Right renal pelvis (tissue), 4 donors: ENCODE measurements at regions not wholly inside any gene's neighbourhood (a gene's known extent, or its start where the extent isn't known, plus 50 kb on each side); places are given as distances from the start of the nearest gene placed in this dataset.
"Not testable (repeated sequence)": the region's sequence is repeated elsewhere in the genome, so short reads cannot be mapped to it uniquely, and the experiment has no call there.

ENCODE experiments used
- DNase-seq, 4 donors: peaks; one replicate each; pipeline ENCODE4 v3.0.0-alpha.2; 2013; ENCODE audit warnings: low read depth in 4 of 4, low spot score in 3 of 4, missing footprints in 1 of 4

DNA sequence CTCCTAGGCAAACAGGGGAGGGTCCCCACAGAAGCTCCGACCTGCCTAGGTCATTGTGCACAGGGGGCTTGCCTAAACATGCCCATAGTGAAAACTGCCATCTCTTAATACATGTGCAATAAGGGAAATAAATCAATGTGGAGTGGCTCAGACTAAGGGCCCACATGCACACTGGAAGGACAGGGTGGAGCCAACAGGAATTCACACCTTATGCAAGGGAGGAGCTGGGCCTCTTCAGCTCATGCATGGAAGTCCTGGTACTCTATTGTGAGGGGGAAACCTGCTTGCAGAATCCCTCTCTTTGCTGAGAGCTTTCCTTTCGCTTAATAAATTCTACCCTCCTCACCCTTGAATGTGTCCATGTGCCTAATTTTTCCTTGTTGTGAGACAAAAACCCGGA, 815.8 kb downstream of the EFNA5 start:
- no peak for DNase-seq

DNA sequence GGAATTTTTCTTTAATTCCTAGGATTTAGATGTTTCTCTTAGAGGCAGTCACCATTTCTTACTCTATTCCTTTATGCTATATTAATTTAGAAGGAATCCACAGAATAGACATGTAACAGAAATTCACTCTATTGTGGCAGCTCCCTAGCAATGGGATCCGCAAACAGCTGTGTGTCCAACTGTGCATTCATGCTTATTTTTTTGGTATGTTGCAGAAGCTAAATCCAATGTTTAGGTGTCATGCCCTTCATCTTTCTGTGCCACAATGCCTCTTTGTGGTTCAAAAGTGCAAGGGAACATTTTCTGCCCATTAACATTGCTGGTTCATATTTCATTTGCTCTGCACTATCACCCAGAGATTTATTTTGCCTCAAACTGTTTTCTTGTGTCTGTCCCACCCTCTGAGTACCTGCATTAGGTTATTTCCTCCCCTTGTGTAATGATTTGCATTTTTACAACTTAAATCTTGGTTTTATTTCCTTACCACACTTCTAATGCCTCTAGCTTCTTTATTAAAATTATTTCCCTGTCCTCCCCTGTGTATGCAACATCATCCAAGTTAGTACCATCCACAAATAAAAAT, 816.5 kb downstream of the EFNA5 start:
- no peak for DNase-seq

DNA sequence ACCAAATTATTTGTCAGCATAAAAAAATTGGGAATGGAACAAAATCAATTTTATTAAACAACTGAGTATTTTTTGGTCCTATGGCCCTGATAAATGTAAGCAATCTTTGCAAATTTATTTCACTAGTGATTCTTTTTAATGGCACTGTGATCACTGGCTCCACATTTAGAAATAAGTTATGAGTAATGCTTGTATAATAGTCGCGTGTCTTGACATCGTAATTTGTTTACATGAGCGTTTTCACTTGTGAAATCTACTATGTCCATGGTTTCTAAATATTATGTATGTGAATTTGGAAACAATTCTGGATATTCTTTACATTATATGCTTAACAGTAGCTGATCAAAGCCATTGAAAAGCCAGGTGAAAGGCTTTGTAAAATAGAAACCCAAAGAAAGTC, 817.5 kb downstream of the EFNA5 start:
- no peak for DNase-seq

DNA sequence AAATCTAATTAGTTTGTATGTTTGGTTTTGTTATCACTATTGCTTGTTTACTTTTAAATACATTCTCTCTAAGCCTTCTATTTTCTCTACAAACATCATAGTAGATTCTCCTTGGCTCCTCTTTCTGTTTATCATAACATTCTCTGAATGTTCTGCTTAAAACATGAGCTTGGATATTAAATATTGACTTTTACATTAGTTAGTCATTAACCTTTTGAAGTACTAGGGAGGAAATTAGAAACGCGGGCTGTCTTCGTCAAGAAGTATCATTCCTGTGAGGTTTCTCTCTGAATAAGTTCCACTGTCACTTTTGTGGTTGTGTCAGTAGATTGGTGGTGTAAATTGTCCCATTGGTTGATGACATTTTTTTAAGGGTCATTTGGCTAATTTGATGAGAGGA, 821.5 kb downstream of the EFNA5 start:
- DNase-seq: no peak

DNA sequence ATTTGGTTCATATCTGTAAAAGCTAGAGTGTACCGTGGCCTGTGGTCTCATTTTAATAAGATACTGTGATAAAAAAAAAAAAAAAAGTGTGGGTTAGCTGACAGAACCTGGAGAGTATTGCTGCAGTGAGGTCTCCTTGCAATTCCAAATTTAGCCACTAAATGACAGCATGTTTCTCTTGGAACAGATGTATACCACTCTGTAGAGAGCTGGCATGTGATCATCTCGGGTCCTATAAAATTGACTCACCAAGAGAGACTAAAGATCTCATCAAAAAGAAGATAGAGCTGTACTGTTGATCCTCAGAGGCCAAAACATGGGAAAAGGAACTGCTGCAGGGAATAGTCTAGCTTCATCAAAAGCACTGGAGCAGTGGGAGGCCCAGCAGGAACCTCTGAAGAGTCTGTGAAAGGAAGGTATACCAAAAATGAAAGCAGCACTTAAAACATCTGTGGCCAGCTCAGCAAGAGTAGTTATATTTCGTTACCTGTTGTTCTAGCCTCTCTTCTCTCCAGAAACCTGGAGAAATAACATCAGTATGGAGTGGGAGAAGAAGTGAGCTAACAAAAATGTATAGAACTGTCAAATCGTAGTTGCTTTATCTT, 826.8 kb downstream of the EFNA5 start:
- DNase-seq: no peak

DNA sequence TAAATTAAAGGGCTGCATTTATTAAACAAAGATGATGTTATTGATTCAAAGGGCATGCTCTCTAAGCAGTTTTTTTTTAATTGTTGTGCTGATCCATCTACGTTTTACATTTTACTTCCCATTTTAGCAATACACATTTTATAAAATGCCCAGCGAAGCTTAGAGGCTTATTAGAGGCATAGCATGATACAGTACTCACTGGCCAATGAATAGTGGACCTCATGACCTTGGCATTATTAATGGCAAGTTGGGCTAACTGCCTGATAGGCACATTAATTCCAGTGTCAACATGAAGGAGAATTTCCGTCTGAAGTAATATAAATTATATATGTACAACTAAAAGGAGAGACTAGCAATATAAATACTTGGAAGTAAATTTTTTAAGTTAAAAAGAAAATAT, 837.2 kb downstream of the EFNA5 start:
- DNase-seq: no peak

DNA sequence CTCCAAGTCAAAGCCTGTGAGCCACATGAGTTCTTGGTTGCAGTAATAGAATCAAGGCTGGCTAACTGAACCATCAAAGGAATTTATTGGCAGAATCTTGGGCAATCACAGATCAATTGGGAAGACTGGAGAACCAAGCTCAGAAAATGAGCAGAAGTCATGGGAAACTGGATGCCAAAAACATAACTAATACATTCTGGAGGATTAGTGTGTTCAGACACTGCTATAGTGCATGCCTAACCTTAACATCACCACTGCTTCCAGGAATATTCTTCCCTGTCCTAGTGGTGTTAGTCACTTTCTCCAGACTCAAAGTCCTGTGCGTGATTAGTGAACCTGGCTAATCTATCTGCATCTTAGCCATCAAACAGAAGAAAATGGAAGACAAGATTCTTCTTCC, 843.7 kb downstream of the EFNA5 start:
- DNase-seq: no peak

DNA sequence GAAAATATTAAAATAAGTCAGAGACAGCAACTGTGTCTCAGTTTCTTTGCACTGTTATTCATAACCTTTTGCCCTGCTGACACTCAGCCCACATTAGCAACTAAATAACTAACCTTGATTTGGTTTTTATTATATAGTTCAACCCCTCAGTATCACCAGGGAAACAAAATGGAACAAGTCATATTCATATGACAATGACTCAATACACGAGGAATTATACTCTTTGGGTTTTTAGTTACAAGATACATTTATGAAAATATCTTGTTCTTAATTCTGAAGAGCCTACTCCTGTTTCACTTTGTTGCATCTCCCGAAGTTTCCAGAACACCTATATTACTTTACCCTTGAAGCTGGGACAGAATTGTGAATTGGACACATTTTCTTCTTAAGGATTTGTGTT, 845.4 kb downstream of the EFNA5 start:
- DNase-seq: no peak

DNA sequence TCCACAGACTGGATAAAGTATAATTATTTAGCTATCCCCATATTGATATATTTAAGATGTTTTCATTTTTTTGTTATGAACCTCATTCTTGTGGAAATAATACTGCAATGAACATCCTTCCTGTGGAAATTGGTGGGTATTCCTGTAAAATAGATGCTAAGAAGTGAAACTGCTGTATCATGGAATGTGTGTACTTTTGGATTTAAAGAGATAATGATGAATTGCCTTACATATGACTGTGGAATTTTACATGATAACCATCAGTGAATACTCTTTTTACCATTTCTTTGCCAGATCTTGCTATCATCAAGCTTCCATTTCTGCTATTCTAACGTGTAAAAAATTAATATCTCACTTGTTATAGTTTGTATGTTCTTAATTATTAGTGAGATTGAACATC, 847.9 kb downstream of the EFNA5 start:
- no peak for DNase-seq

DNA sequence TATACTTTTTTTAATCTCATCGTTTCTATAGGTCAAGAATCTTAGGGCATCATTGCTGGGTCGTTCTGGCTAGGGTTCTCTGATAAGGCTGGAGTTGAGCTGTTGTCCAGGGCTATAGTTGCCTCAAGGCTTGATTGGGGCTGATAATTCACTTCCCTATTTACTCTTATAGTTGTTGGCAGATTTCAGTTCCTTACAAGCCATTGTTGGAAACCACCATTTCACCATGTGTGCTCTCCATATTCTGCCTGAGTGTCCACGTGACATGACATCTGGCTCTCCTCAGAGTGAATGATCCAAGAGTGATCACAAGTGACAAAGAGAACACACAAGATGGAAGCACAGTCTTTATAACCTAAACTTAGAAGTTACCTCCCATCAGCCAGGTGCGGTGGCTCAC, 852.2 kb downstream of the EFNA5 start:
- no peak for DNase-seq

- no peak for DNase-seq
Measured at GRCh38 chr5:106814961-106815360, 855.8 kb downstream of the EFNA5 start.

DNA sequence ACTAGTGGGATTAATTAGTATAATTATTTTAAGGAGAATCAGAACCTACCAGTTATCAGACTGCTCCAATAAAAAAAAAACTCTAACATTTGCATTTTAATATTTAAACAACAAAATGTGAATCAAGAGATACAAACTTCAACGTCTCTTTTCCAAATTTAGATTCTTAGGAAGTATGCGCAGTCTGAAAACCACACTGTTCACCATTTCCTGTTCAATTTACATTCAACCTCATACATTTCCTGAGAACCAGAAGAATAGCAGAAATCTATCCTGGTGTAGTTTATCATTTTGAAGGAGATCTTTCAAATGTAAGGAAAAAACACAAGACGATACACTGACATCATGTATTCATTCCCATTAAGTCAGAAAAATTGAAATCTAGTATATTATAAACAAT, 869.2 kb downstream of the EFNA5 start:
- DNase-seq: no peak

GRCh38 chr5:106797996-106798395, 872.7 kb downstream of the EFNA5 start:
- no peak for DNase-seq

DNA sequence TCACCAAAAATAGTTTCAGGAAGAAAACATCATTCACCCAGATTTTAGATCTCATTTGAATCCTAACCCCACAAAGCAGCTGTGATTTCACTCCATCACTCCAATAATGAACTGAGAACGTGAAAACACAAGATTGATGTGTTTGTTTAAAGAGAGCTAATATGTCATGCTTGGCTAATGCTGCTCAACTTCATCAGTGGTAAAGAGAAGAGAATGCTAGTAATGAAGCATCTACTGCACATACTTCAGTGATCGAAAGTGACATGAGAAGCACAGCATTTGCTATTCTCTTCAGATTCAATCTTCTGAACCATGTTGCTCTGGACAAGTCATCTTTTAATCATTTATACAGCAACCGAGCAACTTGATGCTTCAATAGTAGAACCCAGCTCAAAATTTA, 874.7 kb downstream of the EFNA5 start:
- DNase-seq: peak in 1 of 4 donors; percentile 1

GRCh38 chr5:106784846-106785245, 885.9 kb downstream of the EFNA5 start:
- no peak for DNase-seq

DNA sequence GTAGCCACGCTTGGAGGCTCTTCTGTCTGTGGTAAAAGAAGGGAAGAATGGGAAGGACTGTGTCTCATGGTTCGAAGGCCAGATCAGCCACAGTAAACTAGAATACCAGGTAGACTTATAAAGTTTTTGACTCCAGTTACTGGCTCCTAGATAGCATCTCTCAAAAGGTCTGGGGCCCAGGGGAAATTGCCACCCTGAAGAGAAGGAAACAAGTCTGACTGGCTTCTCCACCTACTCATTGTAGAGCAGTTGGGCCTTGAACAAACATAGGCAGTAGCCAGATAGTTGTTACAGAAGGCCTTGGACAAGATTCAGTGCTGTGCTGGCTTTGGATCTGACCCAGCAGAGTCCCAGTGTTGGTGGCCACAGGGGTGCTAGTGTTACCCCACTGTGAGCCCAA, 890.4 kb downstream of the EFNA5 start:
- no peak for DNase-seq

- DNase-seq: not testable (repeated sequence)
Measured at GRCh38 chr5:106776515-106776914, 894.2 kb downstream of the EFNA5 start.

- DNase-seq: no peak
Measured at GRCh38 chr5:106768392-106768791, 902.3 kb downstream of the EFNA5 start.

GRCh38 chr5:106766916-106767315, 903.8 kb downstream of the EFNA5 start:
- no peak for DNase-seq

GRCh38 chr5:106759581-106759980, 911.2 kb downstream of the EFNA5 start:
- DNase-seq: no peak

- no peak for DNase-seq
Measured at GRCh38 chr5:106759152-106759551, 911.6 kb downstream of the EFNA5 start.

GRCh38 chr5:106757672-106758071, 913.1 kb downstream of the EFNA5 start:
- DNase-seq: no peak

DNA sequence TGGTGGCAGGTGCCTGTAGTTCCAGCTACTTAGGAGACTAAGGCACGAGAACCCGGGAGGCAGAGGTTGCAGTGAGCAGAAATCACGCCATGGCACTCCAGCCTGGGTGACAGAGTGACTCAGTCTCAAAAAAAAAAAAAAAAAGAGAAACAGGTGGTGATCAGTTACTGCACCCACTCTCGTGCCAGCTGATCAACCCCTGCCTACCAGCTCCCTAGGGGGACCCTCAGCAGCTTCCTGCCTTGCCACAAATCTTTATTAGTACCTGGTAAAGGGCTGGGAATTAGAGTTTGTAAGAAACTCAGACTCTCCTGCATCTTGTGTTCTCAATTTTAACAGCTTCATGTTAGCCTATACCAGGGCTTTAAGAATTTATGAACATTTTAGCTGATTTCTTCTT, 914.9 kb downstream of the EFNA5 start:
- no peak for DNase-seq
